Gastrocnemius medialis (tissue), 4 donors: ENCODE measurements at regions not wholly inside any gene's neighbourhood (a gene's known extent, or its start where the extent isn't known, plus 50 kb on each side); places are given as distances from the start of the nearest gene placed in this dataset.

Experiments
- ATAC-seq, 2 donors: fragments of 150-250 bp; one replicate each; pipeline ENCODE4 v1.9.1; 2016
- DNase-seq, 2 donors: peaks; one replicate each; pipeline ENCODE4 v3.0.0-alpha.2; 2019
- H3K27ac ChIP-seq, 4 donors: fragments of 200-600 bp; sonication (generic); 1 replicate in 1 of 4; 2 replicates in 3 of 4; pipeline ENCODE4 v1.5.1; 2016 to 2018; ENCODE audit warnings: mild to moderate bottlenecking in 2 of 4, moderate library complexity in 1 of 4
- H3K27me3 ChIP-seq, 3 donors: fragments of 200-600 bp; sonication (generic) in 2 of 3; 1 replicate in 1 of 3; 2 replicates in 2 of 3; pipeline versions ENCODE4 v1.5.1 to v1.6.0; 2016 to 2019; ENCODE audit warnings: mild to moderate bottlenecking in 1 of 3, moderate library complexity in 1 of 3
- H3K36me3 ChIP-seq, 2 donors: fragments of 200-600 bp; sonication (generic) in 1 of 2; one replicate each; pipeline ENCODE4 v1.5.1; 2017 to 2018
- H3K4me1 ChIP-seq, 2 donors: fragments of 200-600 bp; sonication (generic) in 1 of 2; one replicate each; pipeline ENCODE4 v1.5.1; 2016 to 2017; ENCODE audit warnings: mild to moderate bottlenecking in 2 of 2
- H3K4me3 ChIP-seq, 4 donors: fragments of 200-600 bp; sonication (generic) in 3 of 4; 1 replicate in 1 of 4; 2 replicates in 3 of 4; pipeline ENCODE4 v1.5.1; 2016 to 2019; ENCODE audit warnings: mild to moderate bottlenecking in 2 of 4
- H3K9me3 ChIP-seq, 3 donors: fragments of 200-600 bp; sonication (generic) in 2 of 3; 1 replicate in 1 of 3; 2 replicates in 2 of 3; pipeline ENCODE4 v1.5.1; 2016 to 2019
- POLR2A ChIP-seq, 2 donors: fragments of 450-650 bp; IDR thresholded peaks; one replicate each; pipeline ENCODE4 v1.6.1; 2017; ENCODE audit warnings: antibody characterized with exemption in 2 of 2, mild to moderate bottlenecking in 2 of 2, moderate library complexity in 2 of 2
- in situ Hi-C, 4 donors: fragments of 200-750 bp; cut with MboI; loops; one replicate each; pipeline versions ENCODE4 v1.15.0 to v1.8.0; 2017; ENCODE audit warnings: low sequenced_read_pairs in 4 of 4
- intact Hi-C: fragments of 100-400 bp; cut with DNase I; formaldehyde crosslinking; loops from one replicate; pipeline ENCODE4 v1.15.1; 2023; ENCODE audit warnings: low total_unique reads
- TF ChIP-seq, protein P1 (sequence below), 5 experiments: fragments of 450-650 bp in 3 of 5; fragments of 200-600 bp in 2 of 5; sonication (generic) in 2 of 5; IDR thresholded peaks in 4 of 5; conservative IDR thresholded peaks in 1 of 5; 1 replicate in 4 of 5; 2 replicates in 1 of 5; pipeline ENCODE4 v1.5.1; 2016 to 2019; ENCODE audit warnings: antibody characterized with exemption in 5 of 5, mild to moderate bottlenecking in 3 of 5, moderate library complexity in 3 of 5

DNA sequence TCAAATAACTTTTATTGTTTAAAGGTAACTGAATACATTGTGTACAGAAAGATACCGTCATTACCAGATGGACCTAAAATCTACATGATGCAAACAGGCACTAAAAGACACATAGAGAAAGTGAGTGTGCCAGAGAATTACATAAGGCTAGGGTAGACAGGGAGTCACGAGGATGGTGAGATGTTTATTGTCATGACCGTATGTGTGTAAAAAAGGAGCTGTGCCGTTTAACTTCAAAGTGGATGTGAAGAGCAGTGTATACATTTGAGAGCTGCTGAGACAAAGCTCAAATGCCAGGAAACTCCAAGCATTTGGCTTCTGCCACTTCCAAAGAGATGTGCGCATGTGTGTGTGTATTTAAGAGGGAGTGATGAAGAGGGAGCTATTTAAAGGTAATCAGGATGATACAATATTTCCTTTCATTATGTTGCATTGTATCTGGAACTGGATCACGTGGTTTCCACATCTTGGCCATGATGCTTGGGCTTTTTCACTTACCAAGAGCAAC is 51.4 kb upstream of the IGF1R start:
- DNase-seq (no peak), ATAC-seq (no peak)
- TF ChIP-seq, protein P1, sequence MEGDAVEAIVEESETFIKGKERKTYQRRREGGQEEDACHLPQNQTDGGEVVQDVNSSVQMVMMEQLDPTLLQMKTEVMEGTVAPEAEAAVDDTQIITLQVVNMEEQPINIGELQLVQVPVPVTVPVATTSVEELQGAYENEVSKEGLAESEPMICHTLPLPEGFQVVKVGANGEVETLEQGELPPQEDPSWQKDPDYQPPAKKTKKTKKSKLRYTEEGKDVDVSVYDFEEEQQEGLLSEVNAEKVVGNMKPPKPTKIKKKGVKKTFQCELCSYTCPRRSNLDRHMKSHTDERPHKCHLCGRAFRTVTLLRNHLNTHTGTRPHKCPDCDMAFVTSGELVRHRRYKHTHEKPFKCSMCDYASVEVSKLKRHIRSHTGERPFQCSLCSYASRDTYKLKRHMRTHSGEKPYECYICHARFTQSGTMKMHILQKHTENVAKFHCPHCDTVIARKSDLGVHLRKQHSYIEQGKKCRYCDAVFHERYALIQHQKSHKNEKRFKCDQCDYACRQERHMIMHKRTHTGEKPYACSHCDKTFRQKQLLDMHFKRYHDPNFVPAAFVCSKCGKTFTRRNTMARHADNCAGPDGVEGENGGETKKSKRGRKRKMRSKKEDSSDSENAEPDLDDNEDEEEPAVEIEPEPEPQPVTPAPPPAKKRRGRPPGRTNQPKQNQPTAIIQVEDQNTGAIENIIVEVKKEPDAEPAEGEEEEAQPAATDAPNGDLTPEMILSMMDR (IDR thresholded peaks at IDR 0.05 in 4 of 5, conservative IDR thresholded peaks at IDR 0.05 in 1 of 5), result no peak
- TF ChIP-seq POLR2A (IDR thresholded peaks at IDR 0.05), result no peak
- intact Hi-C loops (no loop called here), in situ Hi-C loops (no loop called here)
- Histone ChIP-seq H3K4me1 (no peaks in the 10 kb centered on the region), H3K4me3 (no peak overlapping the region), H3K27ac (no peak overlapping the region), H3K36me3 (no peaks in the 10 kb centered on the region), H3K27me3 (peaks cover 8 to 34% (median 13%) of the 10 kb centered on the region in 3 donors), H3K9me3 (no peaks in the 10 kb centered on the region)

DNA sequence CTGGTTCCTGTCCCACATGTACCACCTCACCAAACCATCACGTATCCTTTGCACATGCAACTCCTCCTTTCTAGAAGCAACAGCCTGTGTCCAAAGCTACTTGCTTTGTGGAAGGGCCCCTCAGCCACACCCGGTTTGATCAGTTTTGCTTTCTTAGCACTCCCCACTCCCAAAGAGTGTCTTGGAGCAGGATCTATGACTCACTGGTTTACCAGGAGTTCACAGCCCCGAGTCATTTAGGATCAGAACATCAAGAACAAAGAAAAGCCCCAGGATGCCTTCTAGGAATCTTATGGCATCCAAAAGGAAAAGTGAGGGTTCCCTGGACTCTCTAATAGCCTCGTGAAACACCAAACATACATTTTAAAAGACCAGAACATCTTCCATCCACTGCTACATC is 50.7 kb upstream of the IGF1R start:
- peaks cover 8 to 34% (median 13%) of the 10 kb centered on the region in 3 donors for H3K27me3 ChIP-seq
- in situ Hi-C loops, result no loop called here
- no peak for DNase-seq

More for the DNA sequence above, 50.7 kb upstream of the IGF1R start:
- H3K4me1 ChIP-seq, result no peaks in the 10 kb centered on the region
- no peak overlapping the region for H3K27ac ChIP-seq
- no peaks in the 10 kb centered on the region for H3K36me3 ChIP-seq
- no peak for ATAC-seq
- no peaks in the 10 kb centered on the region for H3K9me3 ChIP-seq
- H3K4me3 ChIP-seq, result no peak overlapping the region
- intact Hi-C loops, result no loop called here
- TF ChIP-seq, protein P1 (IDR thresholded peaks at IDR 0.05 in 4 of 5, conservative IDR thresholded peaks at IDR 0.05 in 1 of 5), result no peak
- no peak for TF ChIP-seq POLR2A (IDR thresholded peaks at IDR 0.05)
